ENCODE measurements at regions not wholly inside any gene's neighbourhood (a gene's known extent, or its start where the extent isn't known, plus 50 kb on each side); places are given as distances from the start of the nearest gene placed in this dataset.

GRCh38 chr1:82466891-82467290 lies 666.2 kb downstream of the ADGRL2 start:
- Histone ChIP-seq H3K4me3 (no peak overlapping the region), H3K9me3 (no peaks in the 10 kb centered on the region), H3K4me1 (ENCODE audit: control insufficient read depth in 1 of 2, low read depth in 2 of 2) (peaks cover 0 to 27% of the 10 kb centered on the region in 2 donors), H3K36me3 (no peaks in the 10 kb centered on the region), H3K27ac (no peak overlapping the region), H3K27me3 (replicated peaks; ENCODE audit: insufficient read depth) (no peaks in the 10 kb centered on the region)
- no peak for ATAC-seq (ENCODE audit: insufficient number of reproducible peaks, low FRiP score, low read depth)
- DNase-seq (ENCODE audit: low spot score): no peak
- TF ChIP-seq CTCF (IDR thresholded peaks at IDR 0.05): no peak

- no peak for DNase-seq (ENCODE audit: low spot score)
- no peaks in the 10 kb centered on the region for H3K36me3 ChIP-seq
- H3K4me1 ChIP-seq (ENCODE audit: control insufficient read depth in 1 of 2, low read depth in 2 of 2): peaks cover 0 to 27% of the 10 kb centered on the region in 2 donors
- H3K27me3 ChIP-seq (replicated peaks; ENCODE audit: insufficient read depth): no peaks in the 10 kb centered on the region
- TF ChIP-seq CTCF (IDR thresholded peaks at IDR 0.05): no peak
- ATAC-seq (ENCODE audit: insufficient number of reproducible peaks, low FRiP score, low read depth): no peak
- no peak overlapping the region for H3K27ac ChIP-seq
- no peaks in the 10 kb centered on the region for H3K9me3 ChIP-seq
- no peak overlapping the region for H3K4me3 ChIP-seq
Measured at GRCh38 chr1:82466416-82466815, 665.7 kb downstream of the ADGRL2 start.

GRCh38 chr1:82465024-82465423 lies 664.3 kb downstream of the ADGRL2 start:
- ATAC-seq (ENCODE audit: insufficient number of reproducible peaks, low FRiP score, low read depth): no peak
- Histone ChIP-seq H3K27ac (peak overlapping the region; percentile 7 to 14), H3K4me3 (no peak overlapping the region), H3K9me3 (no peaks in the 10 kb centered on the region), H3K36me3 (no peaks in the 10 kb centered on the region), H3K4me1 (ENCODE audit: control insufficient read depth in 1 of 2, low read depth in 2 of 2) (peaks cover 0 to 27% of the 10 kb centered on the region in 2 donors), H3K27me3 (replicated peaks; ENCODE audit: insufficient read depth) (no peaks in the 10 kb centered on the region)
- no peak for TF ChIP-seq CTCF (IDR thresholded peaks at IDR 0.05)
- no peak for DNase-seq (ENCODE audit: low spot score)

- Histone ChIP-seq H3K4me1 (ENCODE audit: control insufficient read depth in 1 of 2, low read depth in 2 of 2) (peaks cover 0 to 27% of the 10 kb centered on the region in 2 donors), H3K27ac (peak overlapping the region; percentile 2 to 7), H3K9me3 (no peaks in the 10 kb centered on the region), H3K4me3 (no peak overlapping the region), H3K27me3 (replicated peaks; ENCODE audit: insufficient read depth) (no peaks in the 10 kb centered on the region), H3K36me3 (no peaks in the 10 kb centered on the region)
- ATAC-seq (ENCODE audit: insufficient number of reproducible peaks, low FRiP score, low read depth): no peak
- TF ChIP-seq CTCF (IDR thresholded peaks at IDR 0.05): no peak
- no peak for DNase-seq (ENCODE audit: low spot score)
Measured at GRCh38 chr1:82464362-82465001, 663.7 kb downstream of the ADGRL2 start.

GRCh38 chr1:82463951-82464350 lies 663.2 kb downstream of the ADGRL2 start:
- TF ChIP-seq CTCF (IDR thresholded peaks at IDR 0.05): no peak
- no peak overlapping the region for H3K4me3 ChIP-seq
- no peaks in the 10 kb centered on the region for H3K36me3 ChIP-seq
- DNase-seq (ENCODE audit: low spot score) (no peak), ATAC-seq (ENCODE audit: insufficient number of reproducible peaks, low FRiP score, low read depth) (no peak)
- no peaks in the 10 kb centered on the region for H3K27me3 ChIP-seq (replicated peaks; ENCODE audit: insufficient read depth)
- H3K27ac ChIP-seq: no peak overlapping the region
- peaks cover 0 to 27% of the 10 kb centered on the region in 2 donors for H3K4me1 ChIP-seq (ENCODE audit: control insufficient read depth in 1 of 2, low read depth in 2 of 2)
- H3K9me3 ChIP-seq: no peaks in the 10 kb centered on the region

All from thoracic aorta (tissue), 2 donors.